ENCODE measurements at regions not wholly inside any gene's neighbourhood (a gene's known extent, or its start where the extent isn't known, plus 50 kb on each side); places are given as distances from the start of the nearest gene placed in this dataset.

- no peak for TF ChIP-seq CTCF (IDR thresholded peaks at IDR 0.05; ENCODE audit: low read depth, low read length, missing input control)
- TF ChIP-seq HNF4G (IDR thresholded peaks at IDR 0.05) = no peak
- no peak for TF ChIP-seq YY1 (IDR thresholded peaks at IDR 0.05)
- no peak for TF ChIP-seq REST (IDR thresholded peaks at IDR 0.05)
Measured at GRCh38 chr3:182255158-182255557, 538.1 kb upstream of the ATP11B start.
